Fibroblast of skin of abdomen (primary cell): ENCODE measurements at regions not wholly inside any gene's neighbourhood (a gene's known extent, or its start where the extent isn't known, plus 50 kb on each side); places are given as distances from the start of the nearest gene placed in this dataset.

Source experiments
- DNase-seq: peaks from one replicate; pipeline ENCODE4 v3.0.0-alpha.2; 2013

DNA sequence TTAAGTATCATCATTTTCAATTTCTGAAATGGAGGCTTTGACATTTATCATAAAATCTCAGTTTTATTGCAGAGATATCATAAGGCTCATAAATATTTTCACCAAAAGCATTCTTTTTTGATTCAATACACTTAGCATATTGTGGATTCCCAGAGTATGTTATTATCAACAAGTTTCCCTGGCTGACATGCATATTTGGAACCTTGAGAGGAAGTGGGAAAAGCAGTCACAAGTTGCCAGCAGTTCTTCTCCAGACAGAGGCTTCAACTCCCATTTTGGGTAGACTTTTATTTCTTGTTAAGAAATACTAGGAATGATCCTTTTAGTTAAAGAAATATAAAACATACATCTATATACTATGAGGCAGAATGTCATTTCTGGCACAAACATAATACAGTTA is 236.5 kb downstream of the ASXL3 start:
- no peak for DNase-seq

DNA sequence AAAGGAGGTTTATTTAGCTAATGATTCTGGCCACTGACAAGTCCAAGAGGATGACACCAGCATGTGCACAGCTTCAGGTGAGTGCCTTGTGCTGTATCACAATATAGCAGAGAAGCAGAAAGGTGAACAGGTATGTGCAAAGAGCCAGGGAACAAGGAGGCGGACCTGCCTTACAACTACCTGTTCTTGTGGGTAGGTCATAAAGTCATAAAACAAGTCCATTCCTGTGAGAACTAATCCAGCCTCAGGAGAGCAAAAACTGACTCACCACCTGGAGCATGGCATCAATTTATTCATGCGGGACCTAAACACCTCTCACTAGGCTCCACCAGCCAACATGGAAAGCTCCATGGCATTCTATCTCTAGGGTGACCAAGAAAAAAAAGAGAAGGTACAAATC is 234.2 kb downstream of the ASXL3 start:
- DNase-seq: no peak

DNA sequence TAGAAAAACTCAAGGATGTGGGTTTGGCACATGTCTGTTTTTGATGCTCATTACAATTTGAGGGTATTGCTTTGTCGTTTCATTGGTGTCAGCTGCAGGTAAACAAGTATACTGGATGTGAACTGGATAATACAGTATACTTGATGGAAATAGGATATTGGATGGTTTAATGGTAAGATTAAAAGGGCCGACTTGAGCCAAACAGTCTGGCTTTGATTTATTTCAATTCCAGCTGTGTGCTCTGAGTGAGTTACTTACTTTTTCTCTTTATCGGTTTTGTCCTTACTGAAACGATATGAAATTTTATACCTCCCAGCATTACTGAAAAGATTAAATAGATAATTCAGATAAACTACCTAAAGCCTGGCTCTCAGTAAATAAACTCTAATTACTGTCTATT is 227.6 kb downstream of the ASXL3 start:
- DNase-seq: no peak

DNA sequence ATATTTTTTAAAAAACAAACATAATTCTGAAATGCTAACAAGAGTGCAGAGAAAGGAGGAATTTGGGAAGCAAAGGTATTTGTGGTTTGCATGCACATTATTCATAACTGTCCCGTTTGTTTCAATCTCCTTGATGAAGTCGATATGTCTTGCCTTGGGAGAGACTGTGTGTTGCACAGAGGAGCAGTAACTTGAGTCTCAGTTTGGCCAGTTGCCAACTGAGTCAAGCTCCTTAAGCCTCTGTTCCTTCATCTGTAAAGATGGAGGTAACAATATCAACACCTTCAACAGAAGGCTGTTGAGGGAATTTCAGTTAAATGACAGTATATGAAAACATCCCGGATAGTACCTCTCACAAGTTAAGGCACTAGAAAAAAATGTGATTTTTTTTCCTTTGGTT is 226.2 kb downstream of the ASXL3 start:
- DNase-seq: peak; percentile 82

DNA sequence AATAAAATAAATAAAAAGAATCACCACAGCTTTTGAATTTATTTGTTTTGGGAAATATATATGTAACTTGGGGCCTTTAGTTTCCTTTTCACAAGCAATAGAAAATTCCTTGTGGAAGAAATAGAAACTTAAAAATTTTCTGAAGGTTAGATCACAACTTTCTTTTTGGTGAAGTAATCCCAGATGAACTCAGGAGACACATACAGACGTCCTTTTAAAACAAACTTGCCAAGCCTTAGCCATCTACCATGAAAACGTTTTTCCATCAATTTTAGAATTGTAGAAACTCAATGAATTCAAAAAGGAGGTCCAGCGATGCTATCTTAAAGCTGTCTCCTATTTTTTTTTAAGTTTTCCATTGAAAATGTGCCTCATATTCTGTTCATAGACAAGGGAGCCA is 225.6 kb downstream of the ASXL3 start:
- DNase-seq: peak; percentile 19

DNA sequence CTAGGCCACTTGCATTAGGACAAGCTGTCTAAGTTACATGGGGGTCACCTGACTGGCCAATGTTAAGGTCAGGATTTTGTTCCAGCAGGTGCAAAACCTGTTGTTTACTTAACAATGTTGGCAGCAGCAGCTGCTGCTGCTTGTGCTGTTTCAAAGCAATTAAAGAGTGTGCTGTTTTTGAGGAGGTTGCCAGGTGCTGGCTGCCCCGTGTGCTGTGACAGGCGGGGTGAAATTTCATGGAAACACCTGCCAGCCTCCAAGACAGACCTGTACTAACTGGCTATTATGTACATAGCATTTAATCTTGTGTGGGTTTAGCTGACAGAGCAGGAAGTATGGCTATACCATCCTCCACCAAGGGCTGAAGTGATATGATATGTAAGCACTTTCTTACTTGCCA is 224.9 kb downstream of the ASXL3 start:
- DNase-seq: no peak
